ENCODE measurements at regions not wholly inside any gene's neighbourhood (a gene's known extent, or its start where the extent isn't known, plus 50 kb on each side); places are given as distances from the start of the nearest gene placed in this dataset.

GRCh38 chr2:105649534-105649933, 95.2 kb upstream of the NCK2 start (continued):
- no peak for TF ChIP-seq RNF2 (IDR thresholded peaks at IDR 0.05; ENCODE audit: borderline replicate concordance, low read depth, low read length, missing control alignments, poor library complexity, severe bottlenecking)
- no peak for TF ChIP-seq BACH1 (IDR thresholded peaks at IDR 0.05; ENCODE audit: low read length)
